K562 (cell line): ENCODE measurements at regions not wholly inside any gene's neighbourhood (a gene's known extent, or its start where the extent isn't known, plus 50 kb on each side); places are given as distances from the start of the nearest gene placed in this dataset.

ENCODE experiments used
- ATAC-seq: fragments of 200-7000 bp; cut with Tn5 transposase; 3 replicates; pipeline ENCODE4 v1.9.1; 2020; ENCODE audit warnings: moderate library complexity
- BruUV-seq: library from RNA; stranded (reverse); fragments of 400-500 nt; replicated peaks from 2 replicates; lab custom pipeline; 2021; lab: Mats Ljungman, UMichigan
- CTCF ChIA-PET: fragments of 300-600 bp; formaldehyde crosslinking; extraction: SDS; loops from one replicate; lab custom pipeline; 2021; ENCODE audit warnings: low intra/inter-chr PET ratio; lab: Yijun Ruan, JAX
- POLR2A ChIA-PET: fragments of 300-600, 350-650 bp; sonication (Branson Sonifier 250); formaldehyde crosslinking; extraction: SDS; loops from one replicate; lab custom pipeline; 2021; ENCODE audit warnings: antibody characterized with exemption, inconsistent platforms; lab: Yijun Ruan, JAX
- DNase-seq, 4 experiments: peaks; one replicate each; pipeline versions ENCODE4 v3.0.0 to v3.0.0-alpha.2; 2011 to 2018; ENCODE audit warnings: low spot score in 3 of 4, mixed read lengths in 3 of 4; ENCODE audit errors: extremely low read depth in 1 of 4
- FAIRE-seq: peaks from 2 replicates; lab custom pipeline; 2011; peaks lifted over from hg19 to GRCh38; lab: Jason Lieb, UNC
- H2AFZ ChIP-seq: 2 replicates; pipeline ENCODE4 v1.6.0; 2011; ENCODE audit warnings: low read depth, low read length, control low read depth, inconsistent platforms
- H3K27ac ChIP-seq: fragments of 200-600 bp; 3 replicates; pipeline ENCODE4 v1.8.0; 2011; ENCODE audit warnings: low read depth, mild to moderate bottlenecking, control low read depth, inconsistent platforms, low read length, moderate library complexity, mixed read lengths; ENCODE audit errors: extremely low read depth
- H3K27me3 ChIP-seq, 2 experiments: fragments of 300-600 bp in 1 of 2; 2 replicates in 1 of 2; 3 replicates in 1 of 2; pipeline versions ENCODE4 v1.6.0 to v1.8.0; 2011; ENCODE audit warnings: inconsistent platforms in 2 of 2, low read length in 2 of 2, mild to moderate bottlenecking in 1 of 2, mixed read lengths in 1 of 2, moderate library complexity in 1 of 2; ENCODE audit not compliant: control insufficient read depth in 2 of 2, insufficient read depth in 2 of 2
- H3K36me3 ChIP-seq: fragments of 300-600 bp; 3 replicates; pipeline ENCODE4 v1.8.0; 2011; ENCODE audit warnings: mild to moderate bottlenecking, low read length, inconsistent platforms; ENCODE audit not compliant: control insufficient read depth, insufficient read depth
- H3K4me1 ChIP-seq, 2 experiments: fragments of 200-600 bp in 1 of 2; replicated peaks in 1 of 2; 2 replicates in 1 of 2; 3 replicates in 1 of 2; pipeline versions ENCODE4 v1.5.1 to v1.8.0; 2011; ENCODE audit warnings: inconsistent platforms in 2 of 2, low read length in 2 of 2, mild to moderate bottlenecking in 1 of 2, mixed read lengths in 1 of 2, moderate library complexity in 1 of 2; ENCODE audit not compliant: control insufficient read depth in 2 of 2, insufficient read depth in 2 of 2
- H3K4me2 ChIP-seq: 2 replicates; pipeline ENCODE4 v1.6.1; 2011; ENCODE audit warnings: low read length, control low read depth, inconsistent platforms, mixed read lengths; ENCODE audit not compliant: insufficient read depth
- H3K4me3 ChIP-seq: fragments of 200-600 bp; sonication (generic), shearing (Covaris generic); 2 replicates; pipeline ENCODE4 v1.5.1; 2016; ENCODE audit warnings: control low read depth, inconsistent platforms
- H3K79me2 ChIP-seq: fragments of 200-600 bp; 3 replicates; pipeline ENCODE4 v1.8.0; 2011; ENCODE audit warnings: low read length, inconsistent platforms; ENCODE audit not compliant: control insufficient read depth, insufficient read depth
- H3K9ac ChIP-seq, 2 experiments: 2 replicates each; pipeline versions ENCODE4 v1.6.0 to v1.6.1; 2011; ENCODE audit warnings: low read depth in 2 of 2, low read length in 2 of 2, control low read depth in 1 of 2, inconsistent platforms in 1 of 2, mild to moderate bottlenecking in 1 of 2, mixed read lengths in 1 of 2; ENCODE audit not compliant: insufficient read depth in 1 of 2
- H3K9me1 ChIP-seq: one replicate; pipeline ENCODE4 v1.6.0; 2011; ENCODE audit warnings: inconsistent platforms, mild to moderate bottlenecking, low read length, moderate library complexity; ENCODE audit not compliant: control insufficient read depth, insufficient read depth
- H3K9me3 ChIP-seq: replicated peaks from 2 replicates; pipeline ENCODE4 v1.5.1; 2011; ENCODE audit warnings: low read depth, low read length, inconsistent platforms; ENCODE audit not compliant: control insufficient read depth, insufficient read depth
- H4K20me1 ChIP-seq: replicated peaks from 2 replicates; pipeline ENCODE4 v1.6.1; 2011; ENCODE audit warnings: low read length, inconsistent platforms, mixed read lengths; ENCODE audit not compliant: control insufficient read depth, insufficient read depth
- DACH1 ChIP-seq: fragments of 450-650 bp; IDR thresholded peaks from 2 replicates; pipeline ENCODE4 v1.6.1; 2018; ENCODE audit not compliant: partially characterized antibody
- KAT8 ChIP-seq: fragments of 450-650 bp; IDR thresholded peaks from 2 replicates; pipeline ENCODE4 v1.6.1; 2016; ENCODE audit warnings: low read depth, mild to moderate bottlenecking
- MIER1 ChIP-seq: fragments of 450-650 bp; IDR thresholded peaks from 2 replicates; pipeline ENCODE4 v1.6.1; 2016; ENCODE audit warnings: antibody characterized with exemption, mild to moderate bottlenecking, low read depth
- MLLT1 ChIP-seq, 2 experiments: fragments of 450-650 bp; IDR thresholded peaks; 2 replicates each; pipeline ENCODE4 v1.6.1; 2016
- MXI1 ChIP-seq: IDR thresholded peaks from 2 replicates; pipeline ENCODE4 v1.6.1; 2011; ENCODE audit warnings: low read depth, mild to moderate bottlenecking, improper control_type of control experiment, low read length
- MYC ChIP-seq, 2 experiments: fragments of 250-450 bp in 1 of 2; sonication (Bioruptor Pico) in 1 of 2; IDR thresholded peaks; 2 replicates each; pipeline versions ENCODE4 v1.5.1 to v1.6.1; 2012 to 2021; ENCODE audit warnings: low read depth in 2 of 2, borderline replicate concordance in 1 of 2, improper control_type of control experiment in 1 of 2, low read length in 1 of 2, mild to moderate bottlenecking in 1 of 2, moderate library complexity in 1 of 2
- SMAD3 ChIP-seq: fragments of 450-650 bp; formaldehyde crosslinking; conservative IDR thresholded peaks from 2 replicates; pipeline ENCODE4 v1.4.0; 2020; ENCODE audit warnings: mild to moderate bottlenecking
- ZBTB17 ChIP-seq: fragments of 450-650 bp; formaldehyde crosslinking; IDR thresholded peaks from 2 replicates; pipeline ENCODE4 v1.4.0; 2020; ENCODE audit warnings: mild to moderate bottlenecking
- WGBS: fragments of 100-300 bp; shearing (Covaris generic); methylation state at CpG from one replicate; pipeline ENCODE4 v1.1.6; 2016; ENCODE audit warnings: low coverage, mixed read lengths; ENCODE audit not compliant: insufficient coverage; ENCODE audit errors: missing lambda C conversion rate; 5-methylcytosine and 5-hydroxymethylcytosine counted together
- in situ Hi-C: fragments of 300-500 bp; cut with MboI; formaldehyde crosslinking; loops from 4 replicates; pipeline ENCODE4 v1.15.0; 2018; ENCODE audit warnings: inconsistent platforms, mixed read lengths
- intact Hi-C: fragments of 100-400 bp; cut with micrococcal nuclease; formaldehyde crosslinking; loops from 2 replicates; pipeline ENCODE4 v1.14.2; 2022
- TF ChIP-seq, protein P1 (sequence below): fragments of 450-650 bp; formaldehyde crosslinking; IDR thresholded peaks from 2 replicates; pipeline ENCODE4 v1.4.0; 2022; ENCODE audit warnings: mild to moderate bottlenecking, moderate library complexity

DNA sequence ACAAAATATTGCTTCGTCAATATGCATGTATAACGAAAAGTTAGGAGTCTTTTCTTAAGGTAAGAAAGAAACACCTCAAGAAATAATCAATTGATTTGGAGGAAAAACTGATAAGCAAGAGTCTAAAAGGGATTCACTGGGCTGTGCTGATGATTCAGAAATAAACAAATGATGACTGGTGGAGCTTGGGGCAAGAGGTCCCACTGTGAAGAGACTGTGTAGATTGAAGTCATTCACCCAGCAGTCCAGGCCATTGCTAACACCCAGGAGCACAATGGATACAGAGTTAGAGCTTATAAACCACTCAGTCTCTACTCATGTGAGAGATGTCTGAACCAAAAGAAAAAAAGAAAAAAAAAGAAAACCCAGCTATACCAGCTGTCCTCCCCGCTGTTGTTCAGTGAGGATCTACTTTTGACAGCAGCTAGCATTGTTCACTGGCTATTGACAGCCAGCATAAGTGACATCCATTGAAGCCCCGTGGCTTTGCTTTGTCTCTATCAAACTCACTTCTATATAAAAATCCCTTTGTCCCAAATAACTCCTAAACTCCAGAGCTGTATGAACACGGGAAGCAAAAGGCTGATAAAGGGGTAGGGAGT, 255.5 kb downstream of the KCTD12 start:
- H3K27ac ChIP-seq: no peak overlapping the region
- no peak for TF ChIP-seq SMAD3 (CRISPR knock-in tag)
- TF ChIP-seq MLLT1 (IDR thresholded peaks at IDR 0.05): no peak
- no peak for TF ChIP-seq KAT8
- TF ChIP-seq ZBTB17: no peak
- TF ChIP-seq DACH1: no peak
- TF ChIP-seq MYC (IDR thresholded peaks at IDR 0.05; ENCODE audit: low read depth, low read length): no peak
- TF ChIP-seq MYC (CRISPR knock-in tag; IDR thresholded peaks at IDR 0.05; ENCODE audit: borderline replicate concordance, low read depth): no peak
- no peak for TF ChIP-seq MIER1
- no peak for TF ChIP-seq MXI1
- TF ChIP-seq, protein P1, sequence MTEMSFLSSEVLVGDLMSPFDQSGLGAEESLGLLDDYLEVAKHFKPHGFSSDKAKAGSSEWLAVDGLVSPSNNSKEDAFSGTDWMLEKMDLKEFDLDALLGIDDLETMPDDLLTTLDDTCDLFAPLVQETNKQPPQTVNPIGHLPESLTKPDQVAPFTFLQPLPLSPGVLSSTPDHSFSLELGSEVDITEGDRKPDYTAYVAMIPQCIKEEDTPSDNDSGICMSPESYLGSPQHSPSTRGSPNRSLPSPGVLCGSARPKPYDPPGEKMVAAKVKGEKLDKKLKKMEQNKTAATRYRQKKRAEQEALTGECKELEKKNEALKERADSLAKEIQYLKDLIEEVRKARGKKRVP (CRISPR knock-in tag): no peak
- TF ChIP-seq, all 486 proteins: peak for 0
- intact Hi-C loops: no loop called here
- no peak overlapping the region for H3K4me2 ChIP-seq
- DNase-seq (no peak), FAIRE-seq (no peak), ATAC-seq (no peak)
- ChIA-PET CTCF (no interaction called here), POLR2A (no interaction called here)
- H3K9ac ChIP-seq: no peak overlapping the region
- no peaks in the 10 kb centered on the region for H3K79me2 ChIP-seq
- H3K9me3 ChIP-seq: no peaks in the 10 kb centered on the region
- BruUV-seq: no TSS peak
- H3K27me3 ChIP-seq: no peaks in the 10 kb centered on the region
- H3K4me3 ChIP-seq: no peak overlapping the region
- no peaks in the 10 kb centered on the region for H4K20me1 ChIP-seq
- H3K4me1 ChIP-seq: no peaks in the 10 kb centered on the region
- no peaks in the 10 kb centered on the region for H3K36me3 ChIP-seq
- no peak overlapping the region for H2AFZ ChIP-seq
- in situ Hi-C loops: no loop called here
- H3K9me1 ChIP-seq: no peaks in the 10 kb centered on the region
- 0% methylated on average over 4 of the region's 5 CpGs for WGBS
